ENCODE measurements at regions not wholly inside any gene's neighbourhood (a gene's known extent, or its start where the extent isn't known, plus 50 kb on each side); places are given as distances from the start of the nearest gene placed in this dataset.

GRCh38 chrX:39755143-39756032 is 342.4 kb downstream of the BCOR start:
- no peak for DNase-seq

GRCh38 chrX:39756086-39756883 is 341.5 kb downstream of the BCOR start:
- no peak for DNase-seq

- no peak for DNase-seq
These were observed 339.8 kb downstream of the BCOR start for GRCh38 chrX:39757971-39758370.

DNA sequence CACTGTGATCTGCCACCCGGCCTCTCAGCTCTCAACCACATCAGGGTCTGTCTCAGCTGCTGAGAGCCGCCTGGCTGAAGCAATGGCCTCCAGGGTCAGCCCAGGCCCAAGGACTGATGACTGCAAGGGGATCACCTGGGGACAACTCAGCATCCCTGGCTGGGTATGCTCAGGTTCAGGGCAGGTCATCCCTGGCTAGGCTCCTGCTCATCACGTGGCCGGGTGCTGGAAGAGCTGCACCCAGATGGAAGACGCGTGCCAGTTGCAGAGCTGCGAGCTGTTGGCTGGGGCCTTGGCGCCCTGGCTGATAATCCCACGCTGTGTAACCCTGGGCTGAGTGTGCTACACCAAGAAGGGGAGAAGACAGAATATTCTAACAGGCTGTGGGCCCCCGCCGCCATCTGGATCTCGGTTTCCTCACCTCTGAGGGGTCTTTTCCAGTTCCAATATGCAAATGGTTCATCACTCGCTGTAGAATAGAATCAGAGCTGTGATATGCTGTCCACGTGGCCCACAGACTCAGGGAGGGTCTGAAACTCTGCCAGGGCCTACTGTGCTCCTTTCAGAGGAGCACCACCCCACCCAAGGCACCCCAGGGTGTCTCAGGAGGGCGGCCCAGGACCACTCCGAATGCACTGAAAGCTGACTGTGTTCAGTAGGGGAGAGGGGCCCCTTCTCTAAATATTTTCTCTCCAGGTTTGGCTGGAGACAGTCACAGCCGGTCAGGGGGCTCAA is 338.8 kb downstream of the BCOR start:
- DNase-seq = no peak

- no peak for DNase-seq
These were observed 338.1 kb downstream of the BCOR start for GRCh38 chrX:39759526-39760224.

GRCh38 chrX:39760930-39761329 is 336.8 kb downstream of the BCOR start:
- no peak for DNase-seq

- DNase-seq = no peak
These were observed 335.4 kb downstream of the BCOR start for GRCh38 chrX:39762266-39762841.

- peak; percentile 96 for DNase-seq
These were observed 333.3 kb downstream of the BCOR start for GRCh38 chrX:39764441-39764914.

GRCh38 chrX:39765327-39765726 is 332.4 kb downstream of the BCOR start:
- DNase-seq = no peak

DNA sequence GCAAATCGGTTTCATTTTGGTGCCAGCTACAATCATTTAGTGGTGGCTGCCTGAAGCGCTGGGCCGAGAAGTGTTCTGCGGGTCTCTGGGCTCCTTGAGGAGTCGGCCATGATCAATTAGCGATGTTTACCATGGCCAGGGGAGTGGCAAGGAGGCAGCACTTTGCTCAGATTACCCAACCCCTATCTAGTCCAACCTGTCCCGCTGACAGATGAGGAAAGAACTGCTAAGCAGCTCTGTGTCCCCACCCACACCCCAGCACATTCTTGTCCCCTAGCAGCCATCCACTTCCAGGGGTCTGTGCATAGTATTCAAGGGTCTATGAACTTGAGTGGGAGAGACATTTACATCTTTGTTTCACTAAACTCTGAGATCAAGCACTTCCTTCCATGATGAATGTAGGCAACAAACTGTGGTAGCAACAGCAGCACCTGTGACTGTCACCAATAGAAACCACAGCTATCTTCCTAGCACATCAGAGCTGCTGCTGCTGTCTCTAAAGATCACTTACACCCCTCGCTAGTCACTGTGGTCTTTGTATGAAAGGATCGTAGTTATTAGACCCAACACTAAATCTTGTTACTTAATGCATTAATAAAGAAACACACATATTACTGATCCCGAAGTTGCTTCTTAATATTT is 331.6 kb downstream of the BCOR start:
- no peak for DNase-seq

DNA sequence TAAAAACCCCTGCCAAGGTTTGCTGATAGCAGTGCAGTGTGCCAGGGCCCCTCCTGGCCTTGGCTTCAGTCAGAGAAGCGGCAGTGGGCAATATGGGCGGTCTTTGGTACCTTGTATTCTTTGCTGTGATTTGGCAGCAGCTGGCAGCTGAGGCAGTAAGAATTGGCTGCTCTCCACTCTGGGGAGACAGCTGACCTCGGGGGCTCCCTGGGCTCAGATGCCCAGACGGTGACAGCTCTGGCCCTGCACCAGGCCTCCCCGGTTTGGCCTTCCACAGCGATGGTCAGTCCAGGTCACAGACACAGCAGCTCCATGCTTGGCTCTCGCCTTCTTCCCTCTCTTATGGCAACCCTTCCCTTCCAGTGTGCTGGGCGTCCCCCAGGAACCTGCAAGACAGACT is 330.9 kb downstream of the BCOR start:
- no peak for DNase-seq

DNA sequence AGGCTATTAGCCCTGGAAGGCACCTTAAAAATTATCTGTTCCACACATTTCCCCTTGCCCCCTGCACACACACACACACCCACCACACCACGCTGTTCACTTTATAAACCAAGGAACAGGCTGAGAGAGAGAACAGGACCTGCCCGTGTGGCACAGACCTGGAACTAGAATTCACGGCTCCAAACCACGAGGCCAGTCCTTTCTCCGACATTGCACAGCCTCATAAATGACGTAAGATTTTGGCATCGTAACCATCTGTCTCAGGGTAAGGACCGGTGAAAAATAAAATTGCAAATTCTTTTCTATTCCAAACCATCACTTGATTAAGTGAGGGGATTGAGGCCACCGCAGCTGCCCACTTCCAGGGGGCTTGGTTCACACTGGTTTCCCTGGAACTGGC is 330.3 kb downstream of the BCOR start:
- DNase-seq = no peak

DNA sequence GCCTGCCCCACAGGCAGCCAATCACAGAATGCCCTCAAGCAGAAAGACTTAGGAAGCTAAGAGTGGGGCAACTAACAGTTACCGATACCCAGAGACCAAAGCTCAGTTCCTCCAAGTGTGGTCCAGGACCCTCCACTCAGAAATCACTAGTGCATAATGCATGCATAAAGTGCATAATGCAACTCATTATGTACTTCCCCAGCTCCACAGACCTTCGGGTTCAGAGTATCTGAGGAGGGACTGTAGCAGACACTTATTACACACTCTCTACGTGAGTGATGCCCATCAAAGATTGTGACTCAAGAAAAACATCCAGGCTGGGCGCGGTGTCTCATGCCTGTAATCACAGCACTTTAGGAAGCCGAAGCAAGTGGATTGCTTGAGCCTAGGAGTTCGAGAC is 328.0 kb downstream of the BCOR start:
- no peak for DNase-seq

GRCh38 chrX:39771089-39771488 is 326.7 kb downstream of the BCOR start:
- DNase-seq = no peak

- no peak for DNase-seq
These were observed 325.5 kb downstream of the BCOR start for GRCh38 chrX:39772057-39772832.

GRCh38 chrX:39773150-39773549 is 324.6 kb downstream of the BCOR start:
- no peak for DNase-seq

DNA sequence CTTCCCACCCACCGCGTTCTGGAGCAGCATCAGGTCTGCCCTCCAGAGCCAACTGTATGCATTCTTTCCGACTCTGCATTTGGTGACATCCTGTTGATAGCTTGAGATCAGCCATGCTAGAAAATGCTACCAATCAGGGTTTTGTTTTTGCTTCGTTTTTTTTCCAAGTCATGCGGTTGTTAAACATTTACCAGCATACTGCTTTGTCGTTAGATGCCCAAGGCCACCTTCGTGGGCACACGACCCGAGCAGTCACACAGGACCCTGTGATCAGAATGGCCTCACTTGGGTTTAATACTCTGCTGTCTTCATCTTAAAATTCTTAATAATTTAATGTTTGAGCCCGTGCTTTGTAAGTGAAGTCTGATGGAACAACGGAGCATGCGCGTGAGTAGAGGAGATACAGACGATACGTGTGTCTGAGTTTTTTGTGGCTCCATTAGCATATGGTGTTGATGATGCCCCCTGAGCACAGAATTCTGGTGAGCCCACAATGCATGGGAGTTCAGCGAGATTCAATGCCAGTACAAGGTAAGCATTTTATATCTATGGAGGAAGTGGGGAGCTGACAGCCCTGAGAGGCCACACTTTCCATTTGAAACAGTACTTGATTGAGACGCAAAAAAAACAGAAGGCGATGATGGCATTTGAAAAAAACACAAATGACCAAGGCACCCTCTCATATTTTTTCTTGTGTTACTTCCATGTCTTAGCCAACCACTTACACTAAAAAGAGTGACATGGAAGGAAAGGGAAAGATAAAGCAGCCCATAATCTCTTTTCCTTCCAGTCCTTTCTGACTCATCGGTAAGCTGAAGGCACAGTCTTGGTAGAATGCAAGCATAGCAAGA is 323.6 kb downstream of the BCOR start:
- no peak for DNase-seq

- DNase-seq = no peak
These were observed 322.9 kb downstream of the BCOR start for GRCh38 chrX:39774774-39775328.

- no peak for DNase-seq
These were observed 320.1 kb downstream of the BCOR start for GRCh38 chrX:39777623-39778025.

Measured in NCI-H524 treated with DMSO at 0.1 percent for 48 hours (cell line).